GM18951 (cell line): ENCODE measurements at regions not wholly inside any gene's neighbourhood (a gene's known extent, or its start where the extent isn't known, plus 50 kb on each side); places are given as distances from the start of the nearest gene placed in this dataset.

Source experiments
- POLR2A ChIP-seq: IDR thresholded peaks from 4 replicates; pipeline ENCODE4 v1.6.1; 2011; ENCODE audit warnings: mild to moderate bottlenecking; ENCODE audit not compliant: insufficient read length, insufficient read depth; ENCODE audit errors: extremely low read depth
- in situ Hi-C: fragments of 300-500 bp; cut with MboI; formaldehyde crosslinking; loops from one replicate; pipeline ENCODE4 v1.12.0; 2022; ENCODE audit warnings: low sequenced_read_pairs, mixed read lengths, inconsistent platforms; ENCODE audit not compliant: unreplicated experiment

GRCh38 chr13:70183041-70183440 lies 74.8 kb upstream of the KLHL1 start:
- in situ Hi-C loops: no loop called here

More at GRCh38 chr13:70183041-70183440, 74.8 kb upstream of the KLHL1 start:
- no peak for TF ChIP-seq POLR2A
